GM21423 (cell line): ENCODE measurements at regions not wholly inside any gene's neighbourhood (a gene's known extent, or its start where the extent isn't known, plus 50 kb on each side); places are given as distances from the start of the nearest gene placed in this dataset.
"Not testable (repeated sequence)": the region's sequence is repeated elsewhere in the genome, so short reads cannot be mapped to it uniquely, and the experiment has no call there.

Experiments
- ATAC-seq: cut with Tn5 transposase; IDR thresholded peaks from one replicate; pipeline ENCODE4 v1.9.1; 2021; ENCODE audit warnings: mild to moderate bottlenecking, moderate library complexity; ENCODE audit not compliant: unreplicated experiment

DNA sequence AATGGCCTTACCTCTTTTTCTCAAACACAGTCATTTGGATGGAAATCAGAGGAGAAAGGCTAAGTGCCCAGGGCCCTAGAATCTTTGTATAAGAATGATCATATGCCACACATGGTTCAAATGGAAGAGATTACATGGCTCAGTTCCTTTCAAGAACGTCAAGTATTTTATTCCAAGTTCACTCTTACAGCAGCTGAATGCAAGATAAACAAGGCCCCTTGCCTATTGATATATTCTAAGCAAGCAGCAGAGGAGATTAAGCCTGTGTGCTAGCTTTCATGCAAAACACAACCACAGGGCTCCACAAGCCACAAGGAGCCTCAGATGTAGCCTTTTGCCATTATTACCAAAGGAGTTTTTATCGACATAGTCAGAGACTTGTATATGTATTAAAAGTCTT, 55.3 kb upstream of the SLCO6A1 start:
- no peak for ATAC-seq

DNA sequence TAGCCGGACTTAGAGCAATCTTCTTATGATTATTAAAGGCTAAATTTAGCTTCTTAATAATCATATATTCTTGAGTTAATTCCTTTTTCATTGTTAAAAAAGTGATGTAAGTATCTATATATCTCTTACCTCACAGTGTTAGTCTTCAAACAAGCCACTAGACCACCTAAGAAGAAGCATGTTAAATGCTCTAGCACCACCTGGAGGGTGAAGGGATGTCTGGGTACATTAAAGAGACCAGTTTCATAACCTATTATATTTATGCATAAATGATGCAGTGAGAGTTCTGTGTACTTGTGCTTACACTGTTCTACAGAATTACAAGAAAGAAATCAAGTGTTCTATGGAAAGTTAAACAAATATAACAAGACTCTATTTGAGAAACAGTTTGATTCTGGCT, 55.9 kb upstream of the SLCO6A1 start:
- no peak for ATAC-seq

DNA sequence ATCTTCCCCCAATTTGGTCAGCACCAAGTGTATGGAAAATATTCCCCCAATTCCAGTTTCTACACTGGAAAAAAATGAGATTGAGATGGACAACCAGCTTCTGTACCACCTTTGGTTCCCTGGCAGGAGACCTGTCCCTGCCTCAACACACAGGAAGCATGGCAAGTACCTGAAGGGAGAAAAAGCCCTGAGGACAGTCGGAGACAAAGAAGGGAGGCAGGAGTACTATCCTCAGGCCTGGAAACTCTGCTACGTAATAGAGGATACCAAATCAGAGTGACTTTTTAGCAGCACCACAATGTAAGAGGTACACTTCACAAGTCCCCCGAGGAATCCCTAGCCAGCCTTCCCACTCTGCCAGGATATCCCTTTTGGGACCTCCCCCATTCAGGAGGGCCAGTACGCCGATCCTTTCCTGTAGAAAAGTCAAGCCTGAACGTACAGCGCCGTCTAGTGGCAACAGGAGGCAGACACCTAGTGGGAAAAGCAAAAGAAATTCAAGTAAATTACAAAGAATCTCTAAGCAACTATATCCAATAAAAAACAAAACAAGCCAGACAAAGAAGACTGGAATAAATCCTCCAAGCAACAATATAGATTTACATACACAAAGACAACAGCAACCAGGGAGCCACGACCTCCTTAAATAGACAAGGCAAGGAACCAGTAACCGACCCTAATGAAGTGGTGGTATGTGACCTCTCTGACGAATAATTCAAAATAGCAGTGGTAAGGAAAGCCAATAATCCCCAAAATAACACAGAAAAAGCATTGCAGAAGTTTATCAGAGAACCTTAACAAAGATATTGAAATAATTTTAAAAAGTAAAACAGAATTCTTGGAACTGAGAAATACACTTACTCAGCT, 63.3 kb upstream of the SLCO6A1 start:
- peak; percentile 81 for ATAC-seq

GRCh38 chr5:102570747-102571146, 71.9 kb upstream of the SLCO6A1 start:
- no peak for ATAC-seq

- no peak for ATAC-seq
These were observed 79.6 kb upstream of the SLCO6A1 start for GRCh38 chr5:102578362-102578761.

GRCh38 chr5:102579379-102579778, 80.6 kb upstream of the SLCO6A1 start:
- no peak for ATAC-seq

DNA sequence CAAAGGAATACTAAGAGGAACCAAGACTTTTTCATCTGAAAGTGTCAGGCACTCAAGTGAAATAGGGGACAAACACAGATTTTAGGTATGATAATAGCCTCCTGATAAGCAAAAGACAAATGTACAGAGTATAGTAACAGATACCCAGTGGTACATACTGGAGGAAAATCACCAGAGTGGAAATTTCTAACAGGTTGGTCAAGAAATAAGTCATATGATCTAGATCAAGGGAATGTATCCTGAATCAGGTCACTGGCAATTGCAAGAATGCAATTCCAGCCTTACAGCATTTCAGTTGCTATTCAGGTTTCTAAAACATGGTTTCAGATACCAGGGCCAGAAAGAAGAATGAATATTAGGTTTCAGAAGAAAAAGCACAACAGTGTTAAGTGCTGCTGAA, 82.2 kb upstream of the SLCO6A1 start:
- no peak for ATAC-seq

DNA sequence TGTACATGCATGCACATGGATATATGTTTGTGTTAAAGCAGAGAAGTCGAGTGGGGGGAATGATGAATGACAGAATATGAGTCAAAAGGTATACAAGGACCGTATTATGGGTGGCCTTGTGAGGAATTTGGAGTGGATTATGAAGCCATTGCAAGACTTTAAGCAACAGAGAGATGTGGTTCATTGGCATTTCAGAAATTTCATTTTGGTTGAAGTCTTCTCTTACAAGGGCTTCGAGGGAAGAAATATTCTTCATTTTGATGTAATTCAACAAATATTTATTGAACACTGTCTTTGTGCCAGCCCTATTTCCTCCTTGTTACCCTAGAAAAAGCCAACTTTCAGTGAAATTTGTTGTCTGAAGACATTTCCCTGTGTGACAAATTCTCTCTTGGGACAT, 83.9 kb upstream of the SLCO6A1 start:
- no peak for ATAC-seq

- no peak for ATAC-seq
These were observed 84.7 kb upstream of the SLCO6A1 start for GRCh38 chr5:102583276-102584124.

- ATAC-seq: no peak
These were observed 90.9 kb upstream of the SLCO6A1 start for GRCh38 chr5:102589661-102590060.

GRCh38 chr5:102590467-102590866, 91.7 kb upstream of the SLCO6A1 start:
- ATAC-seq: no peak

- peak; percentile 72 for ATAC-seq
These were observed 92.8 kb upstream of the SLCO6A1 start for GRCh38 chr5:102591650-102592049.

DNA sequence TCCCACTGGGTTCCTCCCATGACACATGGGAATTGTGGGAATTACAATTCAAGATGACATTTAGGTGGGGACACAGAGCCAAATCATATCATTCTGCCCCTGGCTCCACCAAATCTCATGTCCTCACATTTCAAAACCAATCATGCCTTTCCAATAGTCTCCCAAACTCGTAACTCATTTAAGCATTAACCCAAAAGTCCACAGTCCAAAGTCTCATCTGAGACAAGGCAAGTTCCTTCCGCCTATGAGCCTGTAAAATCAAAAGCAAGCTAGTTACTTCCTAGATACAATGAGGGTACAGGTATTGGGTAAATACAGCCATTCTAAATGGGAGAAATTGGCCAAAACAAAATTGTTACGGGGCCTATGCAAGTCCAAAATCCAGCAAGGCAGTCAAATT, 93.8 kb upstream of the SLCO6A1 start:
- ATAC-seq: not testable (repeated sequence)

GRCh38 chr5:102594192-102594591, 95.4 kb upstream of the SLCO6A1 start:
- no peak for ATAC-seq

DNA sequence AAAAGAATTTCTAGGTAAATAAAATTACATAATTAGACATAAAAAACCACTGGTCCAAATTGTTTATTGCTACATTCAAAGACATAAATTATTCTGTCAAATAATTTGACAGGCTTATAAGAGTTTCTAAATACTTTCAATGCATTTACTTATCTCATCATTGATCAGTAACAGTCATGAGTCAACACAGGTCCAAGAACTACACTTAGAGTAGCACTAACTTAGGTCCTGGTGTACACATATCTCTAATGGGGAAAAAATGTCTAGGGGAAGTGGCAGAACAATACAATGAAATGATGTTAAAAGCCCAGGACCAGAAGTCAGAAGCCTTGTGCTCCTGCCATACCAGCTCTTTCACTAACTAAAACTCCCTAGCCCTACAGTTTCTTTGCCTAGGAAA, 96.5 kb upstream of the SLCO6A1 start:
- no peak for ATAC-seq

GRCh38 chr5:102596113-102596512, 97.3 kb upstream of the SLCO6A1 start:
- ATAC-seq: peak; percentile 60

- ATAC-seq: no peak
These were observed 98.2 kb upstream of the SLCO6A1 start for GRCh38 chr5:102596951-102597350.

- no peak for ATAC-seq
These were observed 100.5 kb upstream of the SLCO6A1 start for GRCh38 chr5:102599289-102599688.

DNA sequence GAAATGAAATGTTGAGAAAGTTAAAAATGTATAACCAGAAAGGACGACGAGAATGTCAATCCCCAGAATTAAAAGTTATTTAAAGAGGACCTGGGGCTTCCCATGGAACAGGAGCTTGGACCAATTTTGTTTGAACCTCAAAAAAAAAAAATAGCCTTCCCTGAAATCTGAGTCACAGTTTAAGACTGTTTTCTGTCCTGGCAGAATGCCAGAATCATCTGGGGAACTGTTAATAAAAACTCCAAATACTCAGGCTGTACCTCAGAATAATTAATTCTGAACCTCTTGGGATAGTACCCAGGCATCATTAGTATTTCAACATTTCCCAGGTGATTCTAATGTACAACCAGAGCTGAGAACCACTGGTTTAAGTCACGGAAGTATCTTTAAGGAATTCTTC, 102.2 kb upstream of the SLCO6A1 start:
- no peak for ATAC-seq

GRCh38 chr5:102603670-102604069, 104.9 kb upstream of the SLCO6A1 start:
- no peak for ATAC-seq

GRCh38 chr5:102608414-102608813, 109.6 kb upstream of the SLCO6A1 start:
- no peak for ATAC-seq

DNA sequence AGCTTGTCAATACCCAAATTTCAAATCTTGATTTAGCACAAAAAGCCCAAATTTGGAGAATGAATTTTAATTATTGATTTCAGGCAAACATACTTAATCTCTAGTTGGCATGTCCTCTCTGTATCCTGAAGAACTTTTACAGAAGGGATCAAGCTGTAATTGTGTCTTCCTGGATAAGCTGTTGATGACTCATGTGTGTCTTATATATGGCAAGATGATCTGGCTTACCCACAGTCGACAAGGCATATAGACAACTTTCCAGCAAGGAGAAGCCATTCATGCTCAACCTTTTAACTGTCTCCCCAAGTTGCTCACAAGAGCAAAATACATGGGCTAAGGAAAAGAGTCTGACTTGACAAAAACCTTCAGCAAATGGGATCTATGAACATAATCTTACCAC, 112.5 kb upstream of the SLCO6A1 start:
- no peak for ATAC-seq
